ENCODE measurements at regions not wholly inside any gene's neighbourhood (a gene's known extent, or its start where the extent isn't known, plus 50 kb on each side); places are given as distances from the start of the nearest gene placed in this dataset.

- ATAC-seq (ENCODE audit: low read depth in 2 of 2) (no peak), DNase-seq (no peak)
- H3K9me3 Mint-ChIP-seq: peaks cover 0 to 6% (median 2%) of the 10 kb centered on the region in 7 donors
- no peak overlapping the region for H3K27ac Mint-ChIP-seq
- H3K36me3 Mint-ChIP-seq: no peaks in the 10 kb centered on the region
- peaks cover 40 to 59% (median 48%) of the 10 kb centered on the region in 3 donors for H3K27me3 Mint-ChIP-seq
- H3K4me1 Mint-ChIP-seq: no peaks in the 10 kb centered on the region
- H3K4me3 Mint-ChIP-seq: no peak overlapping the region
These were observed 60.4 kb downstream of the FOXI2 start for GRCh38 chr10:127797339-127797738.

- Mint-ChIP-seq H3K27me3 (peaks cover 47 to 58% (median 53%) of the 10 kb centered on the region in 3 donors), H3K4me3 (no peak overlapping the region), H3K4me1 (no peaks in the 10 kb centered on the region), H3K9me3 (peaks cover 0 to 6% (median 2%) of the 10 kb centered on the region in 7 donors), H3K27ac (no peak overlapping the region), H3K36me3 (no peaks in the 10 kb centered on the region)
- DNase-seq: no peak
- no peak for ATAC-seq (ENCODE audit: low read depth in 2 of 2)
These were observed 61.1 kb downstream of the FOXI2 start for GRCh38 chr10:127798111-127798510.

GRCh38 chr10:127801302-127801701, 64.3 kb downstream of the FOXI2 start:
- Mint-ChIP-seq H3K4me3 (no peak overlapping the region), H3K9me3 (no peaks in the 10 kb centered on the region)
- no peak for ATAC-seq (ENCODE audit: low read depth in 2 of 2)

GRCh38 chr10:127802531-127803095, 65.6 kb downstream of the FOXI2 start:
- Mint-ChIP-seq H3K4me3 (no peak overlapping the region), H3K27me3 (peaks cover 43 to 80% (median 55%) of the 10 kb centered on the region in 3 donors), H3K4me1 (no peaks in the 10 kb centered on the region), H3K27ac (peak overlapping the region in 1 of 6 donors; percentile 51), H3K36me3 (no peaks in the 10 kb centered on the region), H3K9me3 (no peaks in the 10 kb centered on the region)
- ATAC-seq (ENCODE audit: low read depth in 2 of 2): no peak
- DNase-seq: no peak

More at GRCh38 chr10:127801302-127801701, 64.3 kb downstream of the FOXI2 start:
- DNase-seq: no peak
- Mint-ChIP-seq H3K27me3 (peaks cover 48 to 70% (median 58%) of the 10 kb centered on the region in 3 donors), H3K4me1 (no peaks in the 10 kb centered on the region), H3K27ac (no peak overlapping the region), H3K36me3 (no peaks in the 10 kb centered on the region)

- Mint-ChIP-seq H3K36me3 (no peaks in the 10 kb centered on the region), H3K27ac (no peak overlapping the region), H3K4me1 (no peaks in the 10 kb centered on the region), H3K27me3 (peaks cover 41 to 80% (median 58%) of the 10 kb centered on the region in 3 donors), H3K9me3 (peaks cover 0 to 12% (median 3%) of the 10 kb centered on the region in 7 donors), H3K4me3 (no peak overlapping the region)
- DNase-seq: no peak
- no peak for ATAC-seq (ENCODE audit: low read depth in 2 of 2)
These were observed 67.7 kb downstream of the FOXI2 start for GRCh38 chr10:127804696-127805095.

- no peak overlapping the region for H3K27ac Mint-ChIP-seq
These were observed 69.0 kb downstream of the FOXI2 start for GRCh38 chr10:127805950-127806349.

GRCh38 chr10:127812041-127812440, 75.1 kb downstream of the FOXI2 start:
- H3K4me3 Mint-ChIP-seq: no peak overlapping the region
- ATAC-seq (ENCODE audit: low read depth in 2 of 2) (no peak), DNase-seq (no peak)
- H3K27ac Mint-ChIP-seq: no peak overlapping the region
- H3K9me3 Mint-ChIP-seq: peaks cover 5 to 20% (median 7%) of the 10 kb centered on the region in 7 donors
- peaks cover 0 to 3% (median 0%) of the 10 kb centered on the region in 3 donors for H3K4me1 Mint-ChIP-seq
- no peaks in the 10 kb centered on the region for H3K36me3 Mint-ChIP-seq
- peaks cover 27 to 50% (median 46%) of the 10 kb centered on the region in 3 donors for H3K27me3 Mint-ChIP-seq

More at GRCh38 chr10:127805950-127806349, 69.0 kb downstream of the FOXI2 start:
- ATAC-seq (ENCODE audit: low read depth in 2 of 2) (no peak), DNase-seq (no peak)
- Mint-ChIP-seq H3K27me3 (peaks cover 40 to 75% (median 53%) of the 10 kb centered on the region in 3 donors), H3K36me3 (no peaks in the 10 kb centered on the region), H3K4me3 (no peak overlapping the region), H3K9me3 (peaks cover 0 to 20% (median 7%) of the 10 kb centered on the region in 7 donors), H3K4me1 (no peaks in the 10 kb centered on the region)

- Mint-ChIP-seq H3K4me1 (peaks cover 0 to 3% (median 0%) of the 10 kb centered on the region in 3 donors), H3K27me3 (peaks cover 24 to 48% (median 37%) of the 10 kb centered on the region in 3 donors), H3K27ac (peak overlapping the region in 1 of 6 donors; percentile 50), H3K36me3 (no peaks in the 10 kb centered on the region), H3K4me3 (no peak overlapping the region), H3K9me3 (peaks cover 5 to 20% (median 7%) of the 10 kb centered on the region in 7 donors)
- DNase-seq (no peak), ATAC-seq (ENCODE audit: low read depth in 2 of 2) (no peak)
These were observed 76.3 kb downstream of the FOXI2 start for GRCh38 chr10:127813290-127813689.

GRCh38 chr10:127815147-127815546, 77.6 kb downstream of the CLRN3 start:
- ATAC-seq (ENCODE audit: low read depth in 2 of 2) (no peak), DNase-seq (no peak)
- H3K27ac Mint-ChIP-seq: no peak overlapping the region
- H3K4me1 Mint-ChIP-seq: peaks cover 0 to 3% (median 0%) of the 10 kb centered on the region in 3 donors
- H3K36me3 Mint-ChIP-seq: no peaks in the 10 kb centered on the region
- H3K27me3 Mint-ChIP-seq: peaks cover 14 to 39% (median 36%) of the 10 kb centered on the region in 3 donors
- no peak overlapping the region for H3K4me3 Mint-ChIP-seq
- peaks cover 0 to 6% (median 4%) of the 10 kb centered on the region in 7 donors for H3K9me3 Mint-ChIP-seq

GRCh38 chr10:127824826-127825225, 67.9 kb downstream of the CLRN3 start:
- Mint-ChIP-seq H3K27me3 (peaks cover 8 to 16% (median 15%) of the 10 kb centered on the region in 3 donors), H3K36me3 (peaks cover 4 to 13% of the 10 kb centered on the region in 2 donors), H3K27ac (no peak overlapping the region), H3K4me3 (no peak overlapping the region), H3K4me1 (no peaks in the 10 kb centered on the region), H3K9me3 (peaks cover 5 to 24% (median 15%) of the 10 kb centered on the region in 7 donors)
- no peak for DNase-seq
- ATAC-seq (ENCODE audit: low read depth in 2 of 2): no peak

- Mint-ChIP-seq H3K4me3 (no peak overlapping the region), H3K27me3 (peaks cover 11 to 23% (median 12%) of the 10 kb centered on the region in 3 donors), H3K27ac (no peak overlapping the region), H3K36me3 (peaks cover 4 to 13% of the 10 kb centered on the region in 2 donors), H3K9me3 (peaks cover 5 to 22% (median 15%) of the 10 kb centered on the region in 7 donors), H3K4me1 (no peaks in the 10 kb centered on the region)
- DNase-seq (no peak), ATAC-seq (ENCODE audit: low read depth in 2 of 2) (no peak)
These were observed 66.5 kb downstream of the CLRN3 start for GRCh38 chr10:127826154-127826725.

GRCh38 chr10:127827354-127828140, 65.2 kb downstream of the CLRN3 start:
- peaks cover 11 to 32% (median 18%) of the 10 kb centered on the region in 3 donors for H3K27me3 Mint-ChIP-seq
- H3K36me3 Mint-ChIP-seq: peaks cover 1 to 8% of the 10 kb centered on the region in 2 donors
- no peak overlapping the region for H3K4me3 Mint-ChIP-seq
- DNase-seq: no peak
- peaks cover 2 to 14% (median 8%) of the 10 kb centered on the region in 7 donors for H3K9me3 Mint-ChIP-seq
- no peak for ATAC-seq (ENCODE audit: low read depth in 2 of 2)
- H3K27ac Mint-ChIP-seq: peak overlapping the region in 1 of 6 donors; percentile 44
- no peaks in the 10 kb centered on the region for H3K4me1 Mint-ChIP-seq
